ENCODE measurements at regions not wholly inside any gene's neighbourhood (a gene's known extent, or its start where the extent isn't known, plus 50 kb on each side); places are given as distances from the start of the nearest gene placed in this dataset.

- H2AFZ ChIP-seq (ENCODE audit: low read length), result no peak overlapping the region
- no peak for DNase-seq (ENCODE audit: low read depth in 2 of 2)
- TF ChIP-seq EZH2 (IDR thresholded peaks at IDR 0.05; ENCODE audit: low read length, missing control alignments) (no peak), CTCF (conservative IDR thresholded peaks at IDR 0.05 in 1 of 2, IDR thresholded peaks at IDR 0.05 in 1 of 2; ENCODE audit: low read depth in 1 of 2, low read length in 2 of 2) (no peak)
Measured at GRCh38 chr5:60257596-60258271, 364.2 kb upstream of the PDE4D start.

GRCh38 chr5:60256546-60256945 is 363.0 kb upstream of the PDE4D start:
- H3K4me1 ChIP-seq (ENCODE audit: control insufficient read depth, extremely low read depth, insufficient read depth, low read length), result no peaks in the 10 kb centered on the region
- no peaks in the 10 kb centered on the region for H3K36me3 ChIP-seq (ENCODE audit: control insufficient read depth, insufficient read depth, low read length)
- no peaks in the 10 kb centered on the region for H3K9me3 ChIP-seq (ENCODE audit: control insufficient read depth, insufficient read depth, low read depth, low read length)
- no peak overlapping the region for H2AFZ ChIP-seq (ENCODE audit: low read length)
- no peaks in the 10 kb centered on the region for H4K20me1 ChIP-seq (ENCODE audit: control insufficient read depth, extremely low read depth, insufficient read depth, low read length)
- no peak overlapping the region for H3K4me3 ChIP-seq (replicated peaks in 1 of 4; ENCODE audit: control extremely low read depth in 1 of 4, insufficient read depth in 1 of 4, low read depth in 3 of 4, low read length in 4 of 4)
- no peak for DNase-seq (ENCODE audit: low read depth in 2 of 2)
- no peaks in the 10 kb centered on the region for H3K79me2 ChIP-seq (ENCODE audit: control insufficient read depth, insufficient read depth, low read length)
- H3K9ac ChIP-seq (ENCODE audit: insufficient read depth, low read length), result no peak overlapping the region
- TF ChIP-seq EZH2 (IDR thresholded peaks at IDR 0.05; ENCODE audit: low read length, missing control alignments), result no peak
- TF ChIP-seq CTCF (conservative IDR thresholded peaks at IDR 0.05 in 1 of 2, IDR thresholded peaks at IDR 0.05 in 1 of 2; ENCODE audit: low read depth in 1 of 2, low read length in 2 of 2), result no peak
- no peak overlapping the region for H3K4me2 ChIP-seq (ENCODE audit: extremely low read depth, insufficient read depth, low read length)
- no peak overlapping the region for H3K27ac ChIP-seq (ENCODE audit: insufficient read depth, low read length)
- H3K27me3 ChIP-seq (ENCODE audit: control insufficient read depth, insufficient read depth, low read length), result no peaks in the 10 kb centered on the region

More at GRCh38 chr5:60257596-60258271, 364.2 kb upstream of the PDE4D start:
- H3K9me3 ChIP-seq (ENCODE audit: control insufficient read depth, insufficient read depth, low read depth, low read length), result no peaks in the 10 kb centered on the region
- no peaks in the 10 kb centered on the region for H3K79me2 ChIP-seq (ENCODE audit: control insufficient read depth, insufficient read depth, low read length)
- H3K4me1 ChIP-seq (ENCODE audit: control insufficient read depth, extremely low read depth, insufficient read depth, low read length), result no peaks in the 10 kb centered on the region
- H3K4me2 ChIP-seq (ENCODE audit: extremely low read depth, insufficient read depth, low read length), result no peak overlapping the region
- H3K27me3 ChIP-seq (ENCODE audit: control insufficient read depth, insufficient read depth, low read length), result no peaks in the 10 kb centered on the region
- H3K36me3 ChIP-seq (ENCODE audit: control insufficient read depth, insufficient read depth, low read length), result no peaks in the 10 kb centered on the region
- no peaks in the 10 kb centered on the region for H4K20me1 ChIP-seq (ENCODE audit: control insufficient read depth, extremely low read depth, insufficient read depth, low read length)
- H3K4me3 ChIP-seq (replicated peaks in 1 of 4; ENCODE audit: control extremely low read depth in 1 of 4, insufficient read depth in 1 of 4, low read depth in 3 of 4, low read length in 4 of 4), result no peak overlapping the region
- H3K27ac ChIP-seq (ENCODE audit: insufficient read depth, low read length), result no peak overlapping the region
- no peak overlapping the region for H3K9ac ChIP-seq (ENCODE audit: insufficient read depth, low read length)

- no peak for DNase-seq (ENCODE audit: low read depth in 2 of 2)
- TF ChIP-seq CTCF (conservative IDR thresholded peaks at IDR 0.05 in 1 of 2, IDR thresholded peaks at IDR 0.05 in 1 of 2; ENCODE audit: low read depth in 1 of 2, low read length in 2 of 2), result no peak
- no peak for TF ChIP-seq EZH2 (IDR thresholded peaks at IDR 0.05; ENCODE audit: low read length, missing control alignments)
- no peak overlapping the region for H2AFZ ChIP-seq (ENCODE audit: low read length)
- no peaks in the 10 kb centered on the region for H4K20me1 ChIP-seq (ENCODE audit: control insufficient read depth, extremely low read depth, insufficient read depth, low read length)
- no peak overlapping the region for H3K27ac ChIP-seq (ENCODE audit: insufficient read depth, low read length)
- H3K79me2 ChIP-seq (ENCODE audit: control insufficient read depth, insufficient read depth, low read length), result no peaks in the 10 kb centered on the region
- no peaks in the 10 kb centered on the region for H3K36me3 ChIP-seq (ENCODE audit: control insufficient read depth, insufficient read depth, low read length)
- H3K4me2 ChIP-seq (ENCODE audit: extremely low read depth, insufficient read depth, low read length), result no peak overlapping the region
- H3K9me3 ChIP-seq (ENCODE audit: control insufficient read depth, insufficient read depth, low read depth, low read length), result no peaks in the 10 kb centered on the region
- no peaks in the 10 kb centered on the region for H3K27me3 ChIP-seq (ENCODE audit: control insufficient read depth, insufficient read depth, low read length)
- H3K9ac ChIP-seq (ENCODE audit: insufficient read depth, low read length), result no peak overlapping the region
- no peaks in the 10 kb centered on the region for H3K4me1 ChIP-seq (ENCODE audit: control insufficient read depth, extremely low read depth, insufficient read depth, low read length)
- no peak overlapping the region for H3K4me3 ChIP-seq (replicated peaks in 1 of 4; ENCODE audit: control extremely low read depth in 1 of 4, insufficient read depth in 1 of 4, low read depth in 3 of 4, low read length in 4 of 4)
Measured at GRCh38 chr5:60248901-60249300, 355.4 kb upstream of the PDE4D start.
